ENCODE measurements at regions not wholly inside any gene's neighbourhood (a gene's known extent, or its start where the extent isn't known, plus 50 kb on each side); places are given as distances from the start of the nearest gene placed in this dataset.
"Not testable (repeated sequence)": the region's sequence is repeated elsewhere in the genome, so short reads cannot be mapped to it uniquely, and the experiment has no call there.

GRCh38 chr13:104650431-104650830 is 1584.2 kb upstream of the SLC10A2 start:
- no peak for DNase-seq

- no peak for DNase-seq
Observed at GRCh38 chr13:104648291-104648690, 1582.1 kb upstream of the SLC10A2 start.

- no peak for DNase-seq
Observed at GRCh38 chr13:104645786-104646185, 1579.6 kb upstream of the SLC10A2 start.

- peak; percentile 4 for DNase-seq
Observed at GRCh38 chr13:104641309-104641708, 1575.1 kb upstream of the SLC10A2 start.

- DNase-seq: no peak
Observed at GRCh38 chr13:104635879-104636278, 1569.7 kb upstream of the SLC10A2 start.

- DNase-seq: no peak
Observed at GRCh38 chr13:104634016-104634415, 1567.8 kb upstream of the SLC10A2 start.

- DNase-seq: no peak
Observed at GRCh38 chr13:104632736-104633135, 1566.5 kb upstream of the SLC10A2 start.

- no peak for DNase-seq
Observed at GRCh38 chr13:104625201-104625600, 1559.0 kb upstream of the SLC10A2 start.

- no peak for DNase-seq
Observed at GRCh38 chr13:104616990-104617389, 1550.8 kb upstream of the SLC10A2 start.

GRCh38 chr13:104614361-104615145 is 1548.3 kb upstream of the SLC10A2 start:
- no peak for DNase-seq

GRCh38 chr13:104608331-104608730 is 1542.1 kb upstream of the SLC10A2 start:
- DNase-seq: no peak

- DNase-seq: not testable (repeated sequence)
Observed at GRCh38 chr13:104605435-104605834, 1539.2 kb upstream of the SLC10A2 start.

GRCh38 chr13:104597546-104598180 is 1531.4 kb upstream of the SLC10A2 start:
- no peak for DNase-seq

GRCh38 chr13:104595511-104595910 is 1529.3 kb upstream of the SLC10A2 start:
- DNase-seq: no peak

- DNase-seq: no peak
Observed at GRCh38 chr13:104594806-104595205, 1528.6 kb upstream of the SLC10A2 start.

- no peak for DNase-seq
Observed at GRCh38 chr13:104593693-104594092, 1527.5 kb upstream of the SLC10A2 start.

- no peak for DNase-seq
Observed at GRCh38 chr13:104593251-104593576, 1527.0 kb upstream of the SLC10A2 start.

GRCh38 chr13:104592545-104593250 is 1526.5 kb upstream of the SLC10A2 start:
- peak; percentile 37 for DNase-seq

- DNase-seq: peak; percentile 91
Observed at GRCh38 chr13:104592127-104592526, 1525.9 kb upstream of the SLC10A2 start.

GRCh38 chr13:104586051-104586746 is 1520.0 kb upstream of the SLC10A2 start:
- DNase-seq: peak; percentile 43

GRCh38 chr13:104584481-104584880 is 1518.3 kb upstream of the SLC10A2 start:
- DNase-seq: peak; percentile 14

- peak; percentile 27 for DNase-seq
Observed at GRCh38 chr13:104580931-104581330, 1514.7 kb upstream of the SLC10A2 start.

- DNase-seq: peak; percentile 88
Observed at GRCh38 chr13:104577071-104577815, 1511.0 kb upstream of the SLC10A2 start.
